Suprapubic skin (tissue), 3 donors: ENCODE measurements at regions not wholly inside any gene's neighbourhood (a gene's known extent, or its start where the extent isn't known, plus 50 kb on each side); places are given as distances from the start of the nearest gene placed in this dataset.

Source experiments
- EP300 ChIP-seq: sonication (generic); formaldehyde crosslinking; IDR thresholded peaks from one replicate; pipeline ENCODE4 v1.6.1; 2017; ENCODE audit warnings: antibody characterized with exemption
- POLR2A ChIP-seq, 2 donors: fragments of 450-650 bp; IDR thresholded peaks; one replicate each; pipeline ENCODE4 v1.6.1; 2017; ENCODE audit warnings: antibody characterized with exemption in 2 of 2, mild to moderate bottlenecking in 2 of 2, moderate library complexity in 2 of 2
- TF ChIP-seq, protein P1 (sequence below), 2 donors: fragments of 200-600 bp in 1 of 2; fragments of 450-650 bp in 1 of 2; sonication (generic) in 1 of 2; IDR thresholded peaks; one replicate each; pipeline ENCODE4 v1.5.1; 2016 to 2019; ENCODE audit warnings: antibody characterized with exemption in 2 of 2, mild to moderate bottlenecking in 1 of 2, moderate library complexity in 1 of 2

DNA sequence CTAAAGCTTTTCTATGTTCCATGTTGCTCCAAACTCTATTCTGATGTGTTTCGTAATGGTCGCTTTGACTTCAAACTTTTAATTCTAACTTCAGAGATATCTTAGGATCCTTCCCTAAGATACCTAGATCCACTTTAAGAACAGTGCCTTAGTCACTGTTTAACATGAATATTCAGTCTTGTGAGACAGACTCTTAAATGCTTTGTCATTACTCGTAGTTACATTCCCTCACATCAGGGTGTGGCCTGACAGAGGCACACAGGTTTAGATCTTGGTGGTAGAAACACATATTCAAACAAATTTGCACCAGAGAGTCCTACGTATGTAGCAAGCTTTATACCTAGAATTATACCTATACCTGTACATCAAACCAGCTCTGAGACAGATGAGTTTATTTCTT, 687.0 kb upstream of the C9orf72 start:
- TF ChIP-seq POLR2A (IDR thresholded peaks at IDR 0.05), result no peak
- TF ChIP-seq, protein P1, sequence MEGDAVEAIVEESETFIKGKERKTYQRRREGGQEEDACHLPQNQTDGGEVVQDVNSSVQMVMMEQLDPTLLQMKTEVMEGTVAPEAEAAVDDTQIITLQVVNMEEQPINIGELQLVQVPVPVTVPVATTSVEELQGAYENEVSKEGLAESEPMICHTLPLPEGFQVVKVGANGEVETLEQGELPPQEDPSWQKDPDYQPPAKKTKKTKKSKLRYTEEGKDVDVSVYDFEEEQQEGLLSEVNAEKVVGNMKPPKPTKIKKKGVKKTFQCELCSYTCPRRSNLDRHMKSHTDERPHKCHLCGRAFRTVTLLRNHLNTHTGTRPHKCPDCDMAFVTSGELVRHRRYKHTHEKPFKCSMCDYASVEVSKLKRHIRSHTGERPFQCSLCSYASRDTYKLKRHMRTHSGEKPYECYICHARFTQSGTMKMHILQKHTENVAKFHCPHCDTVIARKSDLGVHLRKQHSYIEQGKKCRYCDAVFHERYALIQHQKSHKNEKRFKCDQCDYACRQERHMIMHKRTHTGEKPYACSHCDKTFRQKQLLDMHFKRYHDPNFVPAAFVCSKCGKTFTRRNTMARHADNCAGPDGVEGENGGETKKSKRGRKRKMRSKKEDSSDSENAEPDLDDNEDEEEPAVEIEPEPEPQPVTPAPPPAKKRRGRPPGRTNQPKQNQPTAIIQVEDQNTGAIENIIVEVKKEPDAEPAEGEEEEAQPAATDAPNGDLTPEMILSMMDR (IDR thresholded peaks at IDR 0.05), result no peak
- TF ChIP-seq EP300, result no peak
